Natural killer cell (primary cell): ENCODE measurements at regions not wholly inside any gene's neighbourhood (a gene's known extent, or its start where the extent isn't known, plus 50 kb on each side); places are given as distances from the start of the nearest gene placed in this dataset.

Experiments
- ATAC-seq, 3 donors: fragments of 150-1000 bp in 2 of 3; fragments of 200-7000 bp in 1 of 3; cut with Tn5 transposase; 1 replicate in 1 of 3; 2 replicates in 2 of 3; pipeline ENCODE4 v1.10.0; 2021; ENCODE audit warnings: mild to moderate bottlenecking in 2 of 3, moderate library complexity in 2 of 3
- DNase-seq, 2 donors: peaks; one replicate each; pipeline versions ENCODE4 v3.0.0 to v3.0.0-alpha.2; 2013 to 2021; ENCODE audit warnings: mixed read lengths in 1 of 2
- H3K27ac ChIP-seq: one replicate; pipeline ENCODE4 v1.5.1; 2013; ENCODE audit warnings: mild to moderate bottlenecking, low read length
- H3K27me3 ChIP-seq: one replicate; pipeline ENCODE4 v1.6.1; 2013; ENCODE audit warnings: low read length; ENCODE audit not compliant: control insufficient read depth, insufficient read depth
- H3K36me3 ChIP-seq: one replicate; pipeline ENCODE4 v1.6.1; 2013; ENCODE audit warnings: low read length; ENCODE audit not compliant: control insufficient read depth, insufficient read depth
- H3K4me1 ChIP-seq: one replicate; pipeline ENCODE4 v1.6.1; 2013; ENCODE audit warnings: low read length; ENCODE audit not compliant: control insufficient read depth, insufficient read depth
- H3K4me3 ChIP-seq: one replicate; pipeline ENCODE4 v1.5.1; 2013; ENCODE audit warnings: low read length
- H3K9me3 ChIP-seq: one replicate; pipeline ENCODE4 v1.6.1; 2013; ENCODE audit warnings: low read length; ENCODE audit not compliant: control insufficient read depth, insufficient read depth
- H3K27ac Mint-ChIP-seq, 2 donors: one replicate each; pipeline ENCODE4 v1.8.0; 2022; ENCODE audit warnings: mild to moderate bottlenecking in 2 of 2, mixed read lengths in 2 of 2, moderate library complexity in 1 of 2
- H3K27me3 Mint-ChIP-seq, 2 donors: one replicate each; pipeline ENCODE4 v1.8.0; 2022; ENCODE audit warnings: low read depth in 2 of 2, mixed read lengths in 2 of 2
- H3K36me3 Mint-ChIP-seq: one replicate; pipeline ENCODE4 v1.8.0; 2022; ENCODE audit warnings: mixed read lengths
- H3K4me1 Mint-ChIP-seq, 2 donors: one replicate each; pipeline ENCODE4 v1.8.0; 2022; ENCODE audit warnings: mixed read lengths in 2 of 2
- H3K4me3 Mint-ChIP-seq: one replicate; pipeline ENCODE4 v1.8.0; 2022; ENCODE audit warnings: mild to moderate bottlenecking, moderate library complexity, mixed read lengths
- H3K9me3 Mint-ChIP-seq, 2 donors: one replicate each; pipeline ENCODE4 v1.8.0; 2022; ENCODE audit warnings: mixed read lengths in 2 of 2
- WGBS: methylation state at CpG from one replicate; pipeline ENCODE4 v1.1.7; 2013; ENCODE audit warnings: missing lambda C conversion rate; ENCODE audit not compliant: insufficient coverage; 5-methylcytosine and 5-hydroxymethylcytosine counted together
- intact Hi-C: fragments of 100-400 bp; cut with micrococcal nuclease; formaldehyde crosslinking; loops from one replicate; pipeline ENCODE4 v1.14.2; 2022
- TF ChIP-seq, protein P1 (sequence below): fragments of 200-600 bp; IDR thresholded peaks from one replicate; pipeline ENCODE4 v1.8.0; 2022; ENCODE audit warnings: antibody characterized with exemption

GRCh38 chr2:51976623-51977022 lies 944.7 kb upstream of the NRXN1 start:
- no peaks in the 10 kb centered on the region for H3K4me1 Mint-ChIP-seq
- TF ChIP-seq, protein P1, sequence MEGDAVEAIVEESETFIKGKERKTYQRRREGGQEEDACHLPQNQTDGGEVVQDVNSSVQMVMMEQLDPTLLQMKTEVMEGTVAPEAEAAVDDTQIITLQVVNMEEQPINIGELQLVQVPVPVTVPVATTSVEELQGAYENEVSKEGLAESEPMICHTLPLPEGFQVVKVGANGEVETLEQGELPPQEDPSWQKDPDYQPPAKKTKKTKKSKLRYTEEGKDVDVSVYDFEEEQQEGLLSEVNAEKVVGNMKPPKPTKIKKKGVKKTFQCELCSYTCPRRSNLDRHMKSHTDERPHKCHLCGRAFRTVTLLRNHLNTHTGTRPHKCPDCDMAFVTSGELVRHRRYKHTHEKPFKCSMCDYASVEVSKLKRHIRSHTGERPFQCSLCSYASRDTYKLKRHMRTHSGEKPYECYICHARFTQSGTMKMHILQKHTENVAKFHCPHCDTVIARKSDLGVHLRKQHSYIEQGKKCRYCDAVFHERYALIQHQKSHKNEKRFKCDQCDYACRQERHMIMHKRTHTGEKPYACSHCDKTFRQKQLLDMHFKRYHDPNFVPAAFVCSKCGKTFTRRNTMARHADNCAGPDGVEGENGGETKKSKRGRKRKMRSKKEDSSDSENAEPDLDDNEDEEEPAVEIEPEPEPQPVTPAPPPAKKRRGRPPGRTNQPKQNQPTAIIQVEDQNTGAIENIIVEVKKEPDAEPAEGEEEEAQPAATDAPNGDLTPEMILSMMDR = no peak
- no peaks in the 10 kb centered on the region for H3K9me3 ChIP-seq
- peaks cover 10 to 32% of the 10 kb centered on the region in 2 donors for H3K9me3 Mint-ChIP-seq
- no peak for ATAC-seq
- WGBS = 72% methylated on average over 2 of the region's 2 CpGs
- H3K27me3 Mint-ChIP-seq = no peaks in the 10 kb centered on the region
- no peak for DNase-seq
- H3K4me3 ChIP-seq = no peak overlapping the region
- H3K27me3 ChIP-seq = no peaks in the 10 kb centered on the region
- H3K36me3 Mint-ChIP-seq = no peaks in the 10 kb centered on the region
- no peak overlapping the region for H3K27ac ChIP-seq
- no peak overlapping the region for H3K27ac Mint-ChIP-seq
- no peaks in the 10 kb centered on the region for H3K4me1 ChIP-seq
- intact Hi-C loops = no loop called here
- H3K4me3 Mint-ChIP-seq = no peak overlapping the region
- H3K36me3 ChIP-seq = no peaks in the 10 kb centered on the region

GRCh38 chr2:51971136-51971535 lies 939.2 kb upstream of the NRXN1 start:
- DNase-seq = no peak

GRCh38 chr2:51969347-51969746 lies 937.4 kb upstream of the NRXN1 start:
- H3K27ac Mint-ChIP-seq = no peak overlapping the region
- ATAC-seq = no peak
- H3K27me3 Mint-ChIP-seq = no peaks in the 10 kb centered on the region
- peaks cover 17 to 18% of the 10 kb centered on the region in 2 donors for H3K9me3 Mint-ChIP-seq
- H3K4me3 Mint-ChIP-seq = no peak overlapping the region
- H3K36me3 ChIP-seq = no peaks in the 10 kb centered on the region
- 47% methylated on average over 1 of the region's 1 CpG for WGBS
- no peak overlapping the region for H3K4me3 ChIP-seq
- peaks cover 6% of the 10 kb centered on the region for H3K9me3 ChIP-seq
- intact Hi-C loops = no loop called here
- no peak overlapping the region for H3K27ac ChIP-seq
- no peaks in the 10 kb centered on the region for H3K4me1 Mint-ChIP-seq
- no peaks in the 10 kb centered on the region for H3K4me1 ChIP-seq
- H3K36me3 Mint-ChIP-seq = no peaks in the 10 kb centered on the region
- TF ChIP-seq, protein P1 = no peak
- no peak for DNase-seq
- no peaks in the 10 kb centered on the region for H3K27me3 ChIP-seq

More at GRCh38 chr2:51971136-51971535, 939.2 kb upstream of the NRXN1 start:
- no peak for ATAC-seq
- Mint-ChIP-seq H3K27me3 (no peaks in the 10 kb centered on the region), H3K4me3 (no peak overlapping the region), H3K27ac (no peak overlapping the region), H3K36me3 (no peaks in the 10 kb centered on the region), H3K4me1 (no peaks in the 10 kb centered on the region), H3K9me3 (peaks cover 16 to 24% of the 10 kb centered on the region in 2 donors)
- Histone ChIP-seq H3K36me3 (no peaks in the 10 kb centered on the region), H3K9me3 (peaks cover 6% of the 10 kb centered on the region), H3K4me3 (no peak overlapping the region), H3K27me3 (no peaks in the 10 kb centered on the region), H3K27ac (no peak overlapping the region), H3K4me1 (no peaks in the 10 kb centered on the region)
- intact Hi-C loops = no loop called here
- 17% methylated on average over 1 of the region's 1 CpG for WGBS
- TF ChIP-seq, protein P1 = no peak

DNA sequence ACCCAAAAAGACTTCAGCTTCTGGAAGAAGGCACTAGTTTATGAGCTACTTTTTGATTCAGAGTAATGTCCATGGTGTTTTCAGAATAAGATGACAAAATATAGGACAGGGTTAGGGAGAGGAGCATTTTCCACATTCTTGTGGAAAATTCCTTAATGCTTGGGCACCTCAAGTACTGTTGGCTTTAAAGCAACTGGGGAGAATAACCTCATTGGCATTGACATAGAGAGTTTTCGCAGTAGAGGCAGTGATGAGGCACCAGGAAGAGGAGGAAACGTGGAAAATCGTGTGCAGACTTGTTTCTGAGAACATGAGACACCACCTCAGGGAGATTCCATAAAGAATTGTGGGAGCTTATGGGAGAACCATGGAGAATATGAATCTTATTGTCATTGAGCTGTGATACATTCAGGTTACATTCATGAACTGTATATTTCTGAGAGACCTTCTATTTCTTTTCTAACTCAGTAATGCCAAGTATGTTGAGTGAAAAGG lies 929.0 kb upstream of the NRXN1 start:
- Mint-ChIP-seq H3K36me3 (peaks cover 5% of the 10 kb centered on the region), H3K4me3 (no peak overlapping the region), H3K9me3 (peaks cover 17 to 27% of the 10 kb centered on the region in 2 donors), H3K4me1 (no peaks in the 10 kb centered on the region), H3K27ac (no peak overlapping the region), H3K27me3 (no peaks in the 10 kb centered on the region)
- TF ChIP-seq, protein P1 = no peak
- Histone ChIP-seq H3K4me1 (no peaks in the 10 kb centered on the region), H3K27ac (no peak overlapping the region), H3K4me3 (no peak overlapping the region), H3K9me3 (no peaks in the 10 kb centered on the region), H3K27me3 (no peaks in the 10 kb centered on the region), H3K36me3 (no peaks in the 10 kb centered on the region)
- intact Hi-C loops = no loop called here
- DNase-seq = no peak
- no peak for ATAC-seq
- WGBS = 56% methylated on average over 3 of the region's 3 CpGs
